Body of pancreas (tissue), 4 donors: ENCODE measurements at regions not wholly inside any gene's neighbourhood (a gene's known extent, or its start where the extent isn't known, plus 50 kb on each side); places are given as distances from the start of the nearest gene placed in this dataset.

ENCODE experiments used
- POLR2A ChIP-seq, 3 donors: fragments of 450-650 bp; IDR thresholded peaks; one replicate each; pipeline ENCODE4 v1.6.1; 2016; ENCODE audit warnings: antibody characterized with exemption in 3 of 3, mild to moderate bottlenecking in 2 of 3
- TF ChIP-seq, protein P1 (sequence below), 7 experiments: fragments of 450-650 bp in 4 of 7; fragments of 200-600 bp in 3 of 7; sonication (generic) in 3 of 7; IDR thresholded peaks; one replicate each; pipeline ENCODE4 v1.5.1; 2016 to 2019; ENCODE audit warnings: antibody characterized with exemption in 7 of 7

DNA sequence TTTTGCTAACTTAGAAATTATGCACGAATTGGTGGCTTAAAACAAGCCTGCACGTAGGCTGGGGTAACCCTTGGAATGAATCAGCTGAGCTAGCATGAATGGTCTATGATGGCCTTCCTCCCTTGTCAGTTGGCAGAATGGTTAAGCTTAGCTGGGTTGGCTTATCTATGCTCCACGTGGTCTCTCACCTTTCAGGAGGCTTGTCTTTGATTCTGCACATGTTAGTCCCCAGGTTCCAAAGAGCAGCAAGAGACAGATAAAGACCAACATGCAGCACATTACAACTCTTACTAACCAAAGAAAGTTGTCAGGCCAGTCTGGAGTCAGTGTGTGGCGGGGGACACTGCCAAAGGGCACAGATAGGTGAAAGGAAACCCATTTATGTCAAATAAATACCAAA is 700.9 kb upstream of the SYT4 start:
- TF ChIP-seq, protein P1, sequence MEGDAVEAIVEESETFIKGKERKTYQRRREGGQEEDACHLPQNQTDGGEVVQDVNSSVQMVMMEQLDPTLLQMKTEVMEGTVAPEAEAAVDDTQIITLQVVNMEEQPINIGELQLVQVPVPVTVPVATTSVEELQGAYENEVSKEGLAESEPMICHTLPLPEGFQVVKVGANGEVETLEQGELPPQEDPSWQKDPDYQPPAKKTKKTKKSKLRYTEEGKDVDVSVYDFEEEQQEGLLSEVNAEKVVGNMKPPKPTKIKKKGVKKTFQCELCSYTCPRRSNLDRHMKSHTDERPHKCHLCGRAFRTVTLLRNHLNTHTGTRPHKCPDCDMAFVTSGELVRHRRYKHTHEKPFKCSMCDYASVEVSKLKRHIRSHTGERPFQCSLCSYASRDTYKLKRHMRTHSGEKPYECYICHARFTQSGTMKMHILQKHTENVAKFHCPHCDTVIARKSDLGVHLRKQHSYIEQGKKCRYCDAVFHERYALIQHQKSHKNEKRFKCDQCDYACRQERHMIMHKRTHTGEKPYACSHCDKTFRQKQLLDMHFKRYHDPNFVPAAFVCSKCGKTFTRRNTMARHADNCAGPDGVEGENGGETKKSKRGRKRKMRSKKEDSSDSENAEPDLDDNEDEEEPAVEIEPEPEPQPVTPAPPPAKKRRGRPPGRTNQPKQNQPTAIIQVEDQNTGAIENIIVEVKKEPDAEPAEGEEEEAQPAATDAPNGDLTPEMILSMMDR (IDR thresholded peaks at IDR 0.05) = no peak
- TF ChIP-seq POLR2A (IDR thresholded peaks at IDR 0.05) = no peak
